Activated CD4-positive, alpha-beta T cell treated with anti-CD3 and anti-CD28 coated beads, Interleukin-10, Interleukin-2, amounts not matched to agents 100 ng/mL and 50 ng/mL, durations not matched to agents 16 hours and 8 hours (primary cell): ENCODE measurements at regions not wholly inside any gene's neighbourhood (a gene's known extent, or its start where the extent isn't known, plus 50 kb on each side); places are given as distances from the start of the nearest gene placed in this dataset.

Experiments used
- DNase-seq: peaks from one replicate; pipeline ENCODE4 v3.0.0-alpha.2; 2020

DNA sequence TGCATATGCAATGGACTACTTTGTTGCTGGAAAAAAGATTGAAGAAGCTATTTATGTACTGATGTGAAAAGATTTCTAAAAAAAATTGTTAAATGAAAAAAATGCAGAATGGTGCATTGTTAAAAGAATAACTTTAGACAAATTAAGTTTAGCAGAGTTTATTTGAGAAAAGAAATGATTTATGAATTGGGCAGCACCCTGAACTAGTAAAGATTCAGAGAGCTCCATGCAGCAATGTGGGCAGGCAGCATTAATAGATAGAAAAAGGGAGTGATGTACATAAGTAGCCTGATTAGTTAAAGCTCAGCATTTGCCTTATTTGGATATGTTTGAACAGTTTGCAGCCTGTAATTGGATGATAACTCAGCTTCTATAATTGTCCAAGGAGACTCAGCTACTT lies 677.9 kb upstream of the SEMA6A start:
- no peak for DNase-seq

DNA sequence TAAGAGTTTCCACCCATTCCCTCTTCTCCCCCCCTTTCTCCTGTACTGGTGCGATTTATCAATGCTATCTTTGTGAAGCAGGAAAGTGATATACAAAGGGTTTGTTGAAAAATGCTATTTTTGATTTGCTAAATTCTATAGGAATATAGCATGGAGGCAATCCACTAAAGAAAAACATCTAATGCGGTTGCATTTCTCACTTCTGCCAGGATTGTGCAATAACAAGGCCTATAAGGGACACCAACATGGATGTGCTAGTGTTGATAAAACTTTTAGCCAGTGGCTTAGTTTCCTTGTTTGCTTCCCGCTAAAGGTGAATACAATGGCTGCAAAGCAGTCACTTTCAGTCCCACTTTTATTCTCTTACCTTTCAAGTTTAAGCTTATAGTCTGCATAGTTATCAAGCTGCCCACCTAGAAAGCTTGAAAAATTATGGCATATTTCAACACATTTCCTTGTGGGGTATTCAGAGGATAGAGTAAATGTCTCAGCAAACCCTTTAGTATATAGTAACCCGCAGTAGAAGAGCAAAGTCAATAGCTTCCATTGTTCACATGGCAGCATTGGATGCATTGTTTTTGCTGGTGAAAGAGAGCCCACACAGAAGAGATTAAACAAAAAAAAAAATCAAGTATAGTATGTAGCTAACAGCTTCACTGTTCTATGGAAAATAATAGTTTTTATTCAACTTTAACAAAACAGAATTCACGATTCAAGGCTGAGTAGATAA lies 674.6 kb upstream of the SEMA6A start:
- no peak for DNase-seq

DNA sequence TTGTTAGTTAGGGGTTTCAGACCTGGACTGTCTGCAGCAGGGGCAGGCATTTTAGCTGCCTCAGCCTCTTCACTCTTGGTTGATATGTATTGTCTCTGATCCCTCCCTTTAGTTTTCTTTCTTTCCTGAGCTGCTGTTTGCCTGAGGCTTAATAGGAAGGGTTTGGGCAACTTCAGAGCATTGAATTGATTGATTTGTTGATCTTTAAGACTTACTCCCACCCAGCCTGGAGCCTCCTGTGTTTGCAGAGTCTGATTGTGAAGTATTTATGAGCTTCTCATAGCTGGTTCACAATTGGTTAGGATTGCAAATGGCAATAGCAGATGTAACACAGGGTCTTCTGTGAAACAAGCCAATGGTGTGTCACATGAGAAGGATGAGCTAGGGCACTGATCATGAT lies 671.8 kb upstream of the SEMA6A start:
- DNase-seq = no peak

DNA sequence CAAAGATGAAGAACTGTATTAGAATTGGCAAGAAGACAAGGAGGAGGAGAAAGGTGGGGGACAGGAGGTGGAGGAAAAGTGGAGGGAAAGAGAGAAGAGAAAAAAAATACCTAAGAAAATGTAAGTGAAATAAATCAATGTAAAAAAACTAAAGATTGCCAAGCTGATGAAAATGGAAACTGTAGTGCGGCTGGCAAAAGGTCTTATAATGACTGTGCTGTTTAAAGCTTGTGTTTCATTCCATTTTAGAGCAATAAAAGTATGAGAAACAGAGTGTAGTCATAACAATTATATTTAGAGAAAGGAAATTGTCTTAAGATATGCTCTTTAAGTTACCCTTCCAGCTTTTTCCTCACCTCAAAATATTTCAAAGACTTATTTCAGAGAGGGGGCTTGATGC lies 670.5 kb upstream of the SEMA6A start:
- DNase-seq = peak; percentile 5

DNA sequence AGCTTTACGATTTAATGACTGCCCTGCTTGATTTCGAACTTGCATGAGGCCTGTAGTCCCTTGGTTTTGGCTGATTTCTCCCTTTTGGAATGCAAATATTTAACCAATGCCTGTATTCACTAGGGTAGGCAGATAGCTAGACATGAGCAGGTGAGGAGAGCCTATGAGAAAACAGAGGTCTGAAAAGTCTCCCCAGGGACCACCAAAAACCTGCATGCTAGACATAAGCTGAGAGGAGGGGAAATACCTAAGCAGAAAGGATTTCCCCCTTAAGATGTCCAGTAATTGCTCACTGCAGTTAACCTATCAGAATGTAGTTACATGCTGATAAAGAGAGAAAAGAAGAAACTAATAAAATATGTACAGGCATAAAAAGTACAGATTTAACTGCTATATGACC lies 667.4 kb upstream of the SEMA6A start:
- DNase-seq = no peak

DNA sequence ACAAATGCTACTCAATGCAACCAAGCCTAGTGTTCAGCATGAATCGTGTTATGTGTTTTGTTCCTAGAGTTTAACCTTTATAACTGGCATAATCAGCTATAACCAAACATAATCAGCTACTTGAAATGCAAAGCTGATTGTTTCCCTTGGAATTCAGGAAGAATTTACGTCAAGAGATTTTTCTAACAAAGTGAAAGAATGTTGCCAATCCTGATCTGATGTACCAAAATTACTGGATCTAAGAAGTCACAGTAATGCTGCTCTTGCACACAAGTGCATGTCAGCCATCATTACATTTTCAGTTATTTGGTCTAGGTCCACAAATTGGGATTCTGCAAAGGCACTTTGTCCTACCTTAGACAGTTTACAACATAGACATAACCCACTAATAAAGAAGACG lies 662.3 kb upstream of the SEMA6A start:
- no peak for DNase-seq

DNA sequence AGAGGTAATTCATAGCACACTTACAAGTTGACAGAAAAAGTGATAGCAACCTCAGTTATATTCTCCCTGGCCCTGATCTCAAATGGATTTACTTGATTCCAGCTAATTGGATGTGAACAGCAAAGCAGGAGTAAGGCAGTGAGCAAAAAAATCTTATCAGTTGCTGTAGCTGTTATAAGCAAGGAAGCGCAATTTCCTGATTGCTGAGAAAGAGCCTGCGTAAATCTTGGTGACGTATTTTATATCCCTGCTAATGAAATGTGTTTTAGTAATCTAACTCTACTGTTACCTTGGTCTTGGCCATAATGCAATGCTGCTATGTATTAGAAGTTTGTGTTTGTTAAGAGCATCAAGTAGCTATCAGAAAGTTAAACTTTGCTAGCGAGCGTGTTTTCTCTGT lies 661.2 kb upstream of the SEMA6A start:
- no peak for DNase-seq

DNA sequence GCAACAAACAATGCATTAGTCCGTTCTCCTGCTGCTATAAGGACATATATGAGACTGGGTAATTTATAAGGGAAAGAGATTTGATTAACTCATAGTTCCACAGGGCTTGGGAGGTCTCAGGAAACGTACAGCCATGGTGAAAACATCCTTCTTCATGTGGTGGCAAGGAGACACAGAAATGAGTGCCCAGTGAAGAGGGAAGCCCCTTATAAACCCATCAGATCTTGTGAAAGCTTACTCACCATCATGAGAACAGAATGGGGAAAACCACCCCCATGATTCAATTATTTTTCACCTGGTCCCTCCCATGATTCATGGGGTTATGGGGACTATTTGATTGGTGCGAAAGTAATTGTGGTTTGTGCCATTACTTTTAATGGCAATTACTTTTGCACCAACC lies 655.8 kb upstream of the SEMA6A start:
- DNase-seq = no peak

DNA sequence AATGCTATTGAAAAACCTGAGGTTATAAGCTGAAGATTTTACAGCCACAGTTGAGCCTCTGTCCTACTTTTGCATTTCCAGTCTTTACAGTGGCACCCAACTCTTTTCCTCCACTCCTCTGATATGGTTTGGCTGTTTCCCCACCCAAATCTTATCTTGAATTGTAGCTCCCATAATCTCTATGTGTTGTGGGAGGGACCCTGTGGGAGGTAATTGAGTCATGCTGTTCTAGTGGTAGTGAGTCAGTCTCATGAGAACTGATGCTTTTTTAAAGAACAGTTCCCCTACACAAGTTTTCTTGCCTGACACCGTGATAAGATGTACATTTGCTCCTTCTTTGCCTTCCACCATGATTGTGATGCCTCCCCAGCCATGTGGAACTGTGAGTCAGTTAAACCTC lies 646.1 kb upstream of the SEMA6A start:
- DNase-seq = no peak

DNA sequence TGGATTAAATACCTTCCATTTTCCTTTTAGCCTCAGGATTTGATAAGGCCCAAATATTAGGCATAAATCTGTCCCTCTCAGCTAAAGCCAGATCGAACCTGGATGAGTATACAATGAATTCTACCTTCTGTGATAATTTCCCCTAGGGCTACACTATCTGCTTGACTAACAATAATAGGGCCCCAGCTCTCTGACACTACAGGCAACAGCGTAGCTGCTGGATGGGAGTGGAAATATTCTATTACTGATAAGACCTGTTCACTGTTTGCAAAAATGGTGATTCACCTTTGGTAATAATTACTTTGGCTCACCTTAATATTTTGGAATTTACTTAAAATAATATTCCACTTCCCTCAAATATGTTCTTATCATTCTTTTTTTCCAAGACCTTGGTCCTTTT lies 644.2 kb upstream of the SEMA6A start:
- DNase-seq = no peak

DNA sequence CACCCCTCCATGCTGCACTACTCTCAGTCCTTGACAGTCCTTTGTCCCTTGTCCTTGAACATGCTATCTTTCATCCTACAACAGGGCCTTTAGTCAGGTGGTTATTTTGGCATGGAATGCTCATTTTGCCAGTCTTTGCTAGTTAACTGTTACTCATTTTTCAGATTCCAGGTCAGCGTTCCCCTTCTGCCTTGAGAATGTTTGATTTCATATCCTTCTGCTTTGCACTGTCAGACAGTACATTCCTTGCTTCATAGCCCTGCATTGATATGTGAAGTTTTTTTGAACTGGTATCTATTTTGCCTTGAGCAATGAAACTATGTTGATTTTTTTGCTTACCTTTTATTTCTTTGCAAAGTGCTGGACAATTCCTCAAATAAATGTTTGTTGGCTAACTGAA lies 638.2 kb upstream of the SEMA6A start:
- no peak for DNase-seq

DNA sequence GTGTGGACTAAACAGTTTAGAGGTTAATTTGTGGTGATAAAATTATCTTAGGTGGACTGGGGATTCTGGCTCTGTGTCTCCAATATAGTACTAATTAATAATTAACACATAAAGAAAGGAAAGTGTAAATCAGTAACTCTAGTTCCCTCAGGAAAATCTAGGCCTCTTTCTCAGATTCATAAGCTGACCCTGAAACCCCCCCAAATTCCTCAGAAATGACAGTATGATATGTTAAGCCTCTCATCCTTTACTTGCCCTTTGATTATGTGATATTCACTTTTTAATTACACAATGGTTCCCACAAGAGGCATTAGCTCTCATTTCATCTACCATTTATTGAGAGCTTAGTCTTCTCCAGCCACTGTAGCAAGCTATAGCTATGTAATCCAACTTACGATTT lies 636.2 kb upstream of the SEMA6A start:
- no peak for DNase-seq

DNA sequence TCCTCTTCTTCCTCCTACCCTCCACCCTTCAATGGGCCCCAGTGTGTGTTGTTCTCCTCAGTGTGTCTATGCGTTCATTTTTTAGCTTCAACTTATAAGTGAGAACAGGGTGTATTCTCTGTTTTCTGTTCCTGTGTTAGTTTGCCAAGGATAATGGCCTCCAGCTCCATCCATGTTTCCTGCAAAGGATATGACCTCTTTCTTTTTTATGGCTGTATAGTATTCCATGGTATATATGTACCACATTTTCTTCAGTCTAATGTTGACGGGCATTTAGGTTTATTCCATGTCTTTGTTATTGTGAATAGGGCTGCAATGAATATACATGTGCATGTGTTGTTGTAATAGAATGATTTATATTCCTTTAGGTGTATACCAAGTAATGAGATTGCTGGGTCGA lies 634.9 kb upstream of the SEMA6A start:
- DNase-seq = no peak

DNA sequence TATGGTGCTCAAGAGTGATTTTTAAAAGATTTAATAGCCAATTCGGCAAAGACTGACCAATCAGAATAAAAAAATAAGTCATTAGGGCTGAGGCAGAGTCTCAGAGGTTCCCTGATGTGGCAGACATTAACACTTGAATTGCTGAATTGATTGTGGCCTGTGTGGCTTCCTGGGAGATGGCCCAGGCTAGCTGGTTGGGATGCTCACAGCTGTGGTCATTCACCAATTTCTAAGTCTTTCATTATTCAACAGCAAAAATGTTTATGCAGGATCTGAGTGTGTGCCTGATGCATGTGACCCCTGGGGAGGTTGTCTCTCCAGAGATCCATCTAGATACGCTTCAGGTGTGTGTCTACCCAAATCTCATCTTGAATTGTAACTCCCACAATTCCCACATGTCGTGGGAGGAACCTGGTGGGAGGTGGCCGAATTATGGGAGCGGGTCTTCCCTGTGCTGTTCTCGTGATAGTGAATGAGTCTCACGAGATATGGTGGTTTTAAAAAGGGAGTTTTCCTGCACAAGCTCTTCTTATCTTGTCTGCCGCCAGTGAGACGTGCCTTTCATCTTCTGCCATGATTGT lies 632.6 kb upstream of the SEMA6A start:
- no peak for DNase-seq

DNA sequence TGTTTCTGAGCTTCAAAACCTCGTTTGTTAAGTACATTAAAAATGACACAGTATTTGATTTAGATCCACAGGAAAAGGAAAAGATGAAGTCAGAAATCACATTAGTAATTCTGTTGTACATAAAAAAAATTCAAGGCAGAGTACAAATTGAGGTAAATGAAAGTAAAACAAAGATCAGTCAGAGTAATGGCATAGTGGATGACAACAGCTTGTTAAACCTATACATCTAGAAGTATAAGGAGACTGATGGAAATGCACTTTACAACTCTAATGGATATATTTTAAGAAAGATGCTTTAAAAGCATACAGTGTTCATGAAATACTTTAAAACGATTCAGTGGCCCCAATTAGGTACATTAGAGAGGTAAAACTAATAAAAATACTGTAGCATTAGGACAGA lies 631.3 kb upstream of the SEMA6A start:
- no peak for DNase-seq

DNA sequence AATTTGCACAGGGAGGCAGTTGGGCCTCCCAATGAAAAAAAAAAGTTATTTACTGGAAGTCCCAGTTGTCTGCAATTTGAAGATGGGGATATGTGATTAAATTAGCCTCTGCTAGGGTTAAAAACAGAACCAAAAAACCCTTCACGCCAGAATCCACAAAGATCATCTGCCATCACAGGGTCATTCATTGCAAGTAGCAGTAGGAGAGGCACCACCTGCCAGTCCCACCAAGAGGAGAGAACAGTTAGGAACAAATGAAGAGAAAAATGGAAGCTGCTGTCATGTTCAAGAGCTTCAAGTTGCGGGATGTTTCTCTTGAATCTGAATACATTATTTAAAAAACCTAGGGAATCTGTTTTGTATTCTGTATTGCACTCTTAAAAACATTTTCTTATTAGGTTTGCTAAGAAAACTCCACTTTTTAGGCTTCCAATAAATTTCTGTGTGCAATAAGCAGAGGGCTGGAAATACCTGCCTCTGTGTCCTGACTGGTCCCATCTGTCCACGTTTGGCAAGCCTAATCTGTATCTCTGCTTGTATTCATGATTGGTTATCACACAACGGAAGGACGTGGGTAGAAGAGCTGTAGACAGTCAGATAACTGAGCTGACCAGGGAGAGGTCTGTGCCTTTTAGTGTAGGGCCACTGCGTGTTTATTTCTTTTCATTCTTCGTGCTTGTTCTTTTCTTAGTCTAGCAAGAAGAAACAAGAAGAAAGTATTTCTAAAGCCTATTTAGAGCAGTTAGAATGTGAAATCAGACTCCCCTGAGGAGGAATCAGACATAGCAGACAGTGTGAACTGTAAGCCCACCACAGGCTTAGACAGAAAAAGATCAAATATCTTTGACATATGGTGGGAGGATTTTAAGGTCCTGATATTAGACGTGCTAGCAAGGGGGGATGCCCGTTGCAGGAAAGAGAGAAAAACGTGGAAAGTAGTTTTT lies 630.6 kb upstream of the SEMA6A start:
- no peak for DNase-seq

DNA sequence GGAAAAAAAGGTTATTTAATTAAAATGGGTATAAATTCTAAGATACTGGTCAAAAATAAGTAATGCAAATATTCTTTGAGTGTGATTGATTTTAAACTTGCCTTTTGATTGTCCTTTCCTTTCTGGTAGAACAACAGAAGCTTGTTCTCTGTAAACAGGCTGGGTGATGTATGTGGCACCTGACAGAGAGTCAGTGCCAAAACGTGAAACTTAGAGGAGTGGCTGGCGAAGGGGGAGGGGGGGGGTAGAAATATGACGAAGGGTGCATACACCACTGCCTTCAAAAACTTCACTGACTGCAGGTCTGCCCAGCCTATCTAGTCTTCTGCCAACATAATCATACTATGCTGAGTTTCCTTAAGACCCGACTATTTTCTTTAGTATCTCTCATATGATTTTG lies 629.8 kb upstream of the SEMA6A start:
- DNase-seq = no peak

DNA sequence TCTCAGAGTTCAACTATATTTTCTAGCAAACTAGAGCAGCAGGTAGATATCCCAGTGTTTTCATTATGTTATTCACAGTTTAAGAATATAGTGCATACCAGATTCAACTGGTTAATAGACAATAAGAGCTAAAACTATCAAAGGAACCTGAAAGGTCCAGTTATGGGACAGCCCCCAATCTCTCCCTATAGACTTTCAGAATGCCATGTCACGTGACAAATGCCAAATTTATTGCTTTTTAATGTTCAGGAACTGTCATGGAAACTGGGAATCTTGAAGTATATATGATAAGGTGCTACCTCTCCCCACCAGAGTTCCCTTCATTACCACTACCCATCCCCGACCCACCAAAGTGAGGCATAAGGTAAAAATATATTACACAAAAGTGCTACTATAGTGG lies 629.0 kb upstream of the SEMA6A start:
- DNase-seq = no peak

DNA sequence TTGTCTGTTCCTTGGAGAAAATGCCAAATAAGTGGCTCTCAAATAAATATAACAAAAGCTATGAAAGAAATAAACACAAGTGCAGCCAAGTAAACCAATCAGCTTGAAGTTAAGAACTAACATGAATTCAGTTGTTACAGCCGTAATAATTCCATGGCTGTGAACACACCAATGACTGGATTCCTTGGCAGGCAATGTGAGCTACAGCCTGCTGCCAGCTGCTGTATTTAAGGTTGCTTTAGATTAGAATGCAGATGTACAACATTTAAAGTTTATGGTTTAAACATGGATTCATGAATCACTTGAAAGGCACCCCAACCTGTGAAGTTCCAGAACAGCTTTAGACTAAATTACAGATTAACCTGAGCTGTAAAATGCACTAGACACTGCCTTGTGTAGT lies 626.4 kb upstream of the SEMA6A start:
- no peak for DNase-seq

DNA sequence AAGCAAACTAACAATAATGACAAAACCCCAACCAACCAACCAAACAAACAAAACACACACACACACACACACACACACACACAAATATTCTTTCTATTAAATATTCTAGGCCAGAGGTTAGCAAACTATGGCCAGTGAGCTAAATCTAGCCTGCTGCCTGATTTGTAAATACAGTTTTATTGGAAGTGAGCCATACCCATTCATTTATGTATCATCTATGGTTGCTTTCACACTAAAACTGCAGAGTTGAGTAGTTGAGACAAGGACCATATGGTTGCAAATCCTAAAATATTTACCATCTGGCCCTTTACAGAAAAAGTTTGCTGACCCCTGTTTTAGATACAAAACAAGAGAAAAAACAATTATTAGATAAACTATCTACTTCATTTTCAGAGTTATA lies 620.5 kb upstream of the SEMA6A start:
- no peak for DNase-seq

DNA sequence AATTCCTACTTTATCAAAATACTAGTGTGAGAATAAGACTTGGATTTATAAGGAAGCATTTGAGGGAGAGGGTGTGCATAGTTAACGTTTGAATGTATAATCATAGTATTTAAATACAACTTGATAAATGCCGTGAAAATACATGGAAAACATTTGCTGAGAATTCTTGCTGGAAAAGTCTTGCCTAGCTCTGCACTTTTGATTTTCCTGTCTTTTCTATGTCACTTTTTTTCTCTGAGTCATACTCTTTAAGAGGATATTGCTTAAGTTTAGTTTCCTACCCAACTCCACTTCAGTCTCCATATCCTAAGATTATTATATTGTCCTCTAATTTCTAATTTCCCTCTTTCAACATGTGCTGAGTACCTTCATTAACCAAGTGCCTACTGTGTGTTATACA lies 616.6 kb upstream of the SEMA6A start:
- no peak for DNase-seq

DNA sequence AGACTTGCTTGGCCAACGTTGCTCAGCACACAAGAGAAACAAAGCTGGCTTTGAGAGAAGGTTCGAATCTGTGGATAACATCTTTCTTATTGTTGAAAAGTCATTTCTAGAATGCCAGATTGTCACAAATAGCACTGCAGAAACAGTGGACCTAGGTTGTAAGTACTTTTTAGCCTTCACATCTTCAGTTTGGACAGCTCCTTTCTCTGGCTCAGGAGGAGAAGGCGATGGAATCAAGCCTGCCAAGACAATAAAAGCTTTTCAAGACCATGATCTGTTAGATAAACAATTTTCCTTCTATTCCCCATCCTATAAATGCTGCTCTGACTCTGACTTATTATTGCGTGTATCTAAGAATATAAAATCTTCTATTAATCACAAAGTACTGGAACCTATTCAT lies 615.2 kb upstream of the SEMA6A start:
- DNase-seq = no peak

DNA sequence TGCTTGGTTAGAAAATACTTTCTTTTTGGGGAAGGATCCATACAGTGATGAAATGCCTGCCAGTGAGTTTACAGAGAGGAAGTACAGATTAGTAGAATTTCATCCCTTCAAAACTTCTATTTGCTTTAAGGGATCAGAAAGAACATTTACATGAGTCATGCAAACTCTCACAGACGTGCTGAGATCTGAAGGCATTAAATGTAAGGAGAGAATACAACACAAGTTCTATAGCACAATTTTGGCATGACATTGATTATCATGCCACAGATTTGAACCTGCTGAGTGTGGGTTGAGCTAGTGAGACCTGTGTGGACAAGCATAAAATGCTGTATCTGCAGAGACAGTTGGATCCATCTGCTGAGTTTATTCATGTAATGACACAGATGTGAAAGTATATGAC lies 613.6 kb upstream of the SEMA6A start:
- DNase-seq = no peak

DNA sequence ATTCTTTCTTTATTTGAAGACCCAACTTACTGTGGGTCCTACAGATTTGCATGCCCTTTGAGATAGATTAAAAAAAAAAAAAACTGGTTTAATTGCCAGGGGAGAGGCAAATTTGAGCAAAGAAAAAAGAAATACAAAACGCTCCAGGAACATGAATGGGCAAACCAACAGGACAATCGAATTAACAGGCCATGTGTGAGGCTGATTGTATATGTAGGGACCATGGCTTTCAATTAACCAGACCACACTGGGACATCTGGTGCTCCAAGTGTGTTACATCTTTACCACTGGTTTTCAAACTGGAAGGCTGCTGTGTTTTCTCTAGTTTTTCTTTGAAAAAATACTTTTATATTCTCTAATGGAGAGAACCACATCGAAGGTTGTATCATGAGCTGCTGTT lies 612.1 kb upstream of the SEMA6A start:
- DNase-seq = no peak
